KMS-11 (cell line): ENCODE measurements at regions not wholly inside any gene's neighbourhood (a gene's known extent, or its start where the extent isn't known, plus 50 kb on each side); places are given as distances from the start of the nearest gene placed in this dataset.

Source experiments
- H2AFZ ChIP-seq: fragments of 200-600 bp; sonication (generic); 2 replicates; pipeline ENCODE4 v1.6.1; 2016; ENCODE audit warnings: antibody characterized with exemption, mixed run types, low read depth
- H3K27ac ChIP-seq: fragments of 200-600 bp; sonication (generic); 2 replicates; pipeline ENCODE4 v1.6.1; 2016; ENCODE audit warnings: mild to moderate bottlenecking, mixed run types
- H3K27me3 ChIP-seq: fragments of 200-600 bp; sonication (generic); 2 replicates; pipeline ENCODE4 v1.6.1; 2017; ENCODE audit warnings: mild to moderate bottlenecking, low read depth, mixed run types, moderate library complexity; ENCODE audit not compliant: insufficient read depth
- H3K36me3 ChIP-seq: fragments of 200-600 bp; sonication (generic); 2 replicates; pipeline ENCODE4 v1.6.1; 2017; ENCODE audit warnings: mild to moderate bottlenecking, mixed run types; ENCODE audit not compliant: insufficient read depth
- H3K4me1 ChIP-seq: fragments of 200-600 bp; sonication (generic); 2 replicates; pipeline ENCODE4 v1.6.1; 2016; ENCODE audit warnings: mild to moderate bottlenecking, low read depth, mixed run types; ENCODE audit not compliant: poor library complexity, severe bottlenecking
- H3K4me2 ChIP-seq: fragments of 200-600 bp; sonication (generic); 2 replicates; pipeline ENCODE4 v1.7.0; 2016; ENCODE audit warnings: mild to moderate bottlenecking, mixed run types
- H3K4me3 ChIP-seq: fragments of 200-600 bp; sonication (generic); IDR thresholded peaks from 2 replicates; pipeline ENCODE4 v1.6.1; 2017; ENCODE audit warnings: low read depth, low read length, mixed read lengths; ENCODE audit not compliant: insufficient read depth
- H3K79me2 ChIP-seq: fragments of 200-600 bp; sonication (generic); 2 replicates; pipeline ENCODE4 v1.6.1; 2016; ENCODE audit warnings: low read depth, mixed run types; ENCODE audit not compliant: insufficient read depth
- H3K9ac ChIP-seq: fragments of 200-600 bp; sonication (generic); 2 replicates; pipeline ENCODE4 v1.6.1; 2016; ENCODE audit warnings: mild to moderate bottlenecking, mixed run types
- H4K20me1 ChIP-seq: fragments of 200-600 bp; sonication (generic); 2 replicates; pipeline ENCODE4 v1.6.1; 2016; ENCODE audit warnings: mild to moderate bottlenecking, mixed run types; ENCODE audit not compliant: insufficient read depth
- TF ChIP-seq, protein P1 (sequence below): fragments of 200-600 bp; sonication (generic); conservative IDR thresholded peaks from 2 replicates; pipeline ENCODE4 v1.6.1; 2017; ENCODE audit warnings: low read depth, mild to moderate bottlenecking, antibody characterized with exemption, low read length, moderate library complexity, mixed read lengths

DNA sequence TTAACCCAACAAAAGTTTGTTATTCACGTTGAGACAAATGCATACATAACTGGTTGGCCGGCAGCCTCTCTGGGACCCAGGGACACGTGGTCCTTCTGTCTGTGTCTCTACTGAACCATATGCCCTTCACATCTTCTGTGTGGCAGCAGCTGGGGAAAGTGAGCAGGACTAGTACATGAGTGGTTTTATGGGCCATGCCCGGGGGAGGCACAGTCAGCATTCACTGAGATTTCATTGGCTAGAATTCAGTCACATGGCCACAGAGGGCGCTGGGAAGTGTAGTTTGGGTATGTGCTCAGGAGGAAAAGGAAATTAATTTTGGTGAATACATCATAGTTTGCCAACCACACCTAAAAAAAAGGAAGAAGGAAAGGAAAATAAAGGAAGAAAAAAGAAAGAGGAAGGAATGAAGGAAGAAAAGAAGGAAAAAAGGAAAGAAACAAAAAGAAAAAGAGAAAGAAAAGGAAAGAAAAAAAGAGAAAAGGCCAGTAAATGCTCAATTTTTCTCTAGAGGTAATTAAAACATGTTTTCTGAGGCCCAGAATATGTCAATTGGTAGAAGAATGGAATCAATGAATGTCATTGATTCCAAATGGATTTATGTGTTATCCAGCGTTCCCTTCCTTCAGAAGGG, 55.9 kb upstream of the KIRREL3 start:
- Histone ChIP-seq H3K4me2 (no peak overlapping the region), H3K4me3 (no peak overlapping the region), H3K27ac (no peak overlapping the region), H4K20me1 (no peaks in the 10 kb centered on the region), H3K36me3 (no peaks in the 10 kb centered on the region), H2AFZ (no peak overlapping the region), H3K79me2 (no peaks in the 10 kb centered on the region), H3K9ac (no peak overlapping the region), H3K27me3 (no peaks in the 10 kb centered on the region), H3K4me1 (no peaks in the 10 kb centered on the region)
- TF ChIP-seq, protein P1, sequence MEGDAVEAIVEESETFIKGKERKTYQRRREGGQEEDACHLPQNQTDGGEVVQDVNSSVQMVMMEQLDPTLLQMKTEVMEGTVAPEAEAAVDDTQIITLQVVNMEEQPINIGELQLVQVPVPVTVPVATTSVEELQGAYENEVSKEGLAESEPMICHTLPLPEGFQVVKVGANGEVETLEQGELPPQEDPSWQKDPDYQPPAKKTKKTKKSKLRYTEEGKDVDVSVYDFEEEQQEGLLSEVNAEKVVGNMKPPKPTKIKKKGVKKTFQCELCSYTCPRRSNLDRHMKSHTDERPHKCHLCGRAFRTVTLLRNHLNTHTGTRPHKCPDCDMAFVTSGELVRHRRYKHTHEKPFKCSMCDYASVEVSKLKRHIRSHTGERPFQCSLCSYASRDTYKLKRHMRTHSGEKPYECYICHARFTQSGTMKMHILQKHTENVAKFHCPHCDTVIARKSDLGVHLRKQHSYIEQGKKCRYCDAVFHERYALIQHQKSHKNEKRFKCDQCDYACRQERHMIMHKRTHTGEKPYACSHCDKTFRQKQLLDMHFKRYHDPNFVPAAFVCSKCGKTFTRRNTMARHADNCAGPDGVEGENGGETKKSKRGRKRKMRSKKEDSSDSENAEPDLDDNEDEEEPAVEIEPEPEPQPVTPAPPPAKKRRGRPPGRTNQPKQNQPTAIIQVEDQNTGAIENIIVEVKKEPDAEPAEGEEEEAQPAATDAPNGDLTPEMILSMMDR = no peak

DNA sequence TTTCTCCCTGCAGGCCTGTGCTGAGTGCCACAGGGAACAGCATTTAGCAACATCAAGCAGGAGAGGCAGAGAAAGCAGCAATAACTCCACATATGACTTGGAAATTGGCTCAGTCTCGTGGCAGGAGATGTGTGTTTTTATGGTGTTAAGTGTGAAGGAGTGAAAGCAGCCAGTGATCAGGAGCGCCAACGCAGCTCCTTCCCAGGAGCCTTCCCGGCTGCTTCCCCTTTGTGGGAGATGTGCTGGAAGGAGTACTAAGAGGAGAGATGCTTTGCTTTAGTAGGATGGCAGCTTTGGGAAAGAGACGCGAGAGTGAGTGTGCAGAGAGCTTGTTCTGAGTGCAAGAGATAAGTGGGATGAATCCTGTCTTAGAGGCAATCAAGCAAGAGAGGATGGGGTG, 54.7 kb upstream of the KIRREL3 start:
- no peaks in the 10 kb centered on the region for H3K79me2 ChIP-seq
- H3K27me3 ChIP-seq = no peaks in the 10 kb centered on the region
- H3K4me1 ChIP-seq = no peaks in the 10 kb centered on the region
- no peak overlapping the region for H3K4me3 ChIP-seq
- no peak overlapping the region for H3K9ac ChIP-seq
- H3K27ac ChIP-seq = no peak overlapping the region
- H4K20me1 ChIP-seq = no peaks in the 10 kb centered on the region
- no peak overlapping the region for H3K4me2 ChIP-seq
- TF ChIP-seq, protein P1 = no peak
- no peaks in the 10 kb centered on the region for H3K36me3 ChIP-seq
- no peak overlapping the region for H2AFZ ChIP-seq

DNA sequence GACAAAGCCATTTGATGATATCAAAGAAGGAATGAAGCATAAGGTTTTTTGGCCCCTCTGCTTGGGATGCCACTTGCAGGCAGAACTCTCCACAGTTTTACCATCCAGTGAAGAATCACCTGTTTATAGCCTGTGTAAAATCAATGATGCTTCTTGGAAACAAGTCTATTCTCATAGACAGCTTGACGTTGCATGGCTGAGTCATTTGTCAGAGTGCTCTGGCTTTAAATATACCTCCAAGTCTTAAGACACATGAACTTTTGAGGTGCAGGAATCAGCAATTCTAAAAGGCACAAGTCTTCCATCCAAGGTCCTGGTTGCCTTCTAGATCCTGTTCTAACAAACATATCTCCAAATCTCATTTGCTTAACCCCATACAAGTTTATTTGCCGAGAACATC, 53.6 kb upstream of the KIRREL3 start:
- Histone ChIP-seq H3K4me2 (no peak overlapping the region), H3K36me3 (no peaks in the 10 kb centered on the region), H3K9ac (no peak overlapping the region), H4K20me1 (no peaks in the 10 kb centered on the region), H3K79me2 (no peaks in the 10 kb centered on the region), H2AFZ (no peak overlapping the region), H3K4me3 (no peak overlapping the region), H3K27me3 (no peaks in the 10 kb centered on the region), H3K27ac (no peak overlapping the region), H3K4me1 (no peaks in the 10 kb centered on the region)
- TF ChIP-seq, protein P1 = no peak

DNA sequence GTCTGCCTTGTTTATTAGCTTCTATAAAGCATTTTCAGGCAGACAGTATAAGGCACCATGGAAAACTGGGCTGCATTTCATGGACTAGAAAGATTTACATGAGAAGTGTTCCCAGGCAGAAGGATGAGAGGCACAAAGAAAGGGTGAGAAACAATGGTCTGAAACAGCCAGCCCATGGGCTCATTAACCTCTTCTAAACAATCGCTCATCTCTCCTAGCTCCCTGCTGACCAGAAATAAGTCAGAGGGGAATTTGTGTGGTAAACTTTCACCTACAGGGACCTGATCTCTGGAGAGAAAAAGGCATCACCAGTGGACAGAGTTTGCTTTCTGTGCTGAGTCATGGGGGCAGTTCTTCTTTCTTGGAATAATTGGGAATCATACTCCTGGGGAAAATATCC, 51.8 kb upstream of the KIRREL3 start:
- Histone ChIP-seq H2AFZ (no peak overlapping the region), H3K79me2 (no peaks in the 10 kb centered on the region), H3K4me3 (no peak overlapping the region), H3K9ac (no peak overlapping the region), H3K36me3 (no peaks in the 10 kb centered on the region), H3K27me3 (no peaks in the 10 kb centered on the region), H4K20me1 (no peaks in the 10 kb centered on the region), H3K27ac (no peak overlapping the region), H3K4me1 (no peaks in the 10 kb centered on the region), H3K4me2 (no peak overlapping the region)
- TF ChIP-seq, protein P1 = no peak
